CD4-positive, alpha-beta T cell (primary cell): ENCODE measurements at regions not wholly inside any gene's neighbourhood (a gene's known extent, or its start where the extent isn't known, plus 50 kb on each side); places are given as distances from the start of the nearest gene placed in this dataset.

ENCODE experiments used
- ATAC-seq: fragments of 200-7000 bp; cut with Tn5 transposase; one replicate; pipeline ENCODE4 v1.10.0; 2022; ENCODE audit warnings: mild to moderate bottlenecking; ENCODE audit not compliant: poor library complexity
- CTCF ChIA-PET: fragments of 350-600 bp; sonication (Branson Sonifier 250); formaldehyde crosslinking; loops from one replicate; lab custom pipeline; 2021; ENCODE audit warnings: antibody characterized with exemption, inconsistent platforms; lab: Charles Lee
- POLR2A ChIA-PET: fragments of 350-600 bp; sonication (Branson Sonifier 250); formaldehyde crosslinking; loops from one replicate; lab custom pipeline; 2021; ENCODE audit warnings: antibody characterized with exemption, inconsistent platforms; lab: Charles Lee
- DNase-seq, 14 experiments: peaks; one replicate each; pipeline ENCODE4 v3.0.0-alpha.2; 2013 to 2020; ENCODE audit warnings: mixed read lengths in 2 of 14
- H3K27ac ChIP-seq, 2 donors: one replicate each; pipeline versions ENCODE4 v1.5.1 to v1.7.0; 2013; ENCODE audit warnings: low read length in 2 of 2, low read depth in 1 of 2, mild to moderate bottlenecking in 1 of 2
- H3K27me3 ChIP-seq, 2 experiments: 1 replicate in 1 of 2; 2 replicates in 1 of 2; pipeline versions ENCODE4 v1.6.1 to v1.7.0; 2013; ENCODE audit warnings: low read length in 2 of 2, control low read depth in 1 of 2, mild to moderate bottlenecking in 1 of 2, moderate library complexity in 1 of 2; ENCODE audit not compliant: insufficient read depth in 2 of 2, control insufficient read depth in 1 of 2
- H3K36me3 ChIP-seq: one replicate; pipeline ENCODE4 v1.6.1; 2013; ENCODE audit warnings: low read length, control low read depth; ENCODE audit not compliant: insufficient read depth
- H3K4me1 ChIP-seq: one replicate; pipeline ENCODE4 v1.6.1; 2013; ENCODE audit warnings: low read length, control low read depth; ENCODE audit not compliant: insufficient read depth
- H3K4me3 ChIP-seq: one replicate; pipeline ENCODE4 v1.5.1; 2013; ENCODE audit warnings: mild to moderate bottlenecking, low read length, moderate library complexity
- H3K9me3 ChIP-seq, 2 experiments: 1 replicate in 1 of 2; 2 replicates in 1 of 2; pipeline versions ENCODE4 v1.6.1 to v1.7.0; 2013; ENCODE audit warnings: low read length in 2 of 2, mild to moderate bottlenecking in 2 of 2, control low read depth in 1 of 2, moderate library complexity in 1 of 2; ENCODE audit not compliant: control insufficient read depth in 1 of 2, insufficient read depth in 1 of 2
- H3K27ac Mint-ChIP-seq: one replicate; pipeline ENCODE4 v1.8.0; 2020; ENCODE audit warnings: mixed read lengths
- H3K27me3 Mint-ChIP-seq: one replicate; pipeline ENCODE4 v1.8.0; 2021; ENCODE audit warnings: mixed read lengths
- H3K36me3 Mint-ChIP-seq: one replicate; pipeline ENCODE4 v1.8.0; 2021; ENCODE audit warnings: low read depth, mixed read lengths
- H3K4me1 Mint-ChIP-seq: one replicate; pipeline ENCODE4 v1.8.0; 2021; ENCODE audit warnings: low read depth, mixed read lengths
- H3K4me3 Mint-ChIP-seq: one replicate; pipeline ENCODE4 v1.8.0; 2020; ENCODE audit warnings: mild to moderate bottlenecking, mixed read lengths
- H3K9me3 Mint-ChIP-seq: one replicate; pipeline ENCODE4 v1.8.0; 2020; ENCODE audit warnings: mixed read lengths
- CTCF ChIP-seq: fragments of 200-600 bp; IDR thresholded peaks from one replicate; pipeline ENCODE4 v1.8.0; 2022; ENCODE audit warnings: antibody characterized with exemption, mild to moderate bottlenecking
- intact Hi-C, 2 experiments: fragments of 100-400 bp; cut with DNase I in 1 of 2; cut with micrococcal nuclease in 1 of 2; formaldehyde crosslinking; loops; one replicate each; pipeline versions ENCODE4 v1.15.1 to v1.9.0; 2023 to 2025; cut with DNase I, micrococcal nuclease

DNA sequence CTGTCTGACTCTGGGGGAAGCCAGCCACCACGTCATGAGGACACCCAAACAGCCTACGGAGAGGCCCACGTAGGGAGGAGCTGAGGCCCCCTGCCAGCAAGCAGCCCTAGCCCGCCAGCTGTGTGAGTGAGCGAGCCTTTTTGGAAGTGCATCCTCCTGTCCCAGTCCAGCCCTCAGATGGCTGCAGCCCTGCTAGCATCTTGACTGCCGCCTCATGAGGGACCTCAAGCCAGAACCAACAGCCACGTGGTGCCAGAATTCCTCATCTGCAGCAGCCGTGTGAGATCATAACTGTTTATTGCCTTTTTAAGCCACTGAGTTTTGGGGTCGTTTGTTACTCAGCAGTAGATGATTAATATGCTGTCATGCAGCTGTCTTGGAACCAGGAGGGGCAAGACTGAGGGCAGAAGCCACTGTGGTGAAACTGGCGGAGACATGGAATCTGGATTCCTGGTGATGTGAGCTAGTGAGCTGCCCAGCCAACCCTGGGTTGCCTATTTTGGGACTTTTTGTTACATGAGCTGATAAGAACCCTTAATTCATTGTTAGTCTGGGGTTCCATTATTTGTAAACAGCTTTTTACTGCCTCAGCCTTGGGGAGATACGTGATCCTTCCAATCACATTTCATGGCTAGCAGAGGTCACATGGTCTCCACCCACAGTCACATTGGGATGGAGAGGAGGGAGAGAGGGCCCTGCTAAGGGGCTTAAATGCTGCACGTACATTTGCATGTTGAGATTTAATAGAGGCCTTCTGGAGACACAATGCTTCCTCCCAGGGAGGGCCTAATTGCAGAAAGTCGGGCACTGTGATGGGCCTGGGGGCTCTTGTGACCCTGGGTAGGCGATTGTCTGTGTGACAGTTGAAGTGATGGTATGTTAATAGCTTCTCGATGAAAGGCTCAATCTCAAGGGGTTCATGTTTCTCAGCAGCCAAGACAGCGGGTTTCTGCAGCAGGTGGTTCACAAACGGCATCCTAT lies 73.8 kb downstream of the RPLP1 start:
- H3K9me3 Mint-ChIP-seq, result no peaks in the 10 kb centered on the region
- Histone ChIP-seq H3K27ac (no peak overlapping the region), H3K4me1 (no peaks in the 10 kb centered on the region), H3K4me3 (no peak overlapping the region), H3K9me3 (no peaks in the 10 kb centered on the region), H3K27me3 (no peaks in the 10 kb centered on the region), H3K36me3 (no peaks in the 10 kb centered on the region)
- H3K4me3 Mint-ChIP-seq, result no peak overlapping the region
- ChIA-PET CTCF (no interaction called here), POLR2A (no interaction called here)
- DNase-seq (no peak), ATAC-seq (no peak)
- TF ChIP-seq CTCF, result no peak
- no peaks in the 10 kb centered on the region for H3K27me3 Mint-ChIP-seq
- no peak overlapping the region for H3K27ac Mint-ChIP-seq
- no peaks in the 10 kb centered on the region for H3K4me1 Mint-ChIP-seq
- intact Hi-C loops, result no loop called here
- H3K36me3 Mint-ChIP-seq, result no peaks in the 10 kb centered on the region

DNA sequence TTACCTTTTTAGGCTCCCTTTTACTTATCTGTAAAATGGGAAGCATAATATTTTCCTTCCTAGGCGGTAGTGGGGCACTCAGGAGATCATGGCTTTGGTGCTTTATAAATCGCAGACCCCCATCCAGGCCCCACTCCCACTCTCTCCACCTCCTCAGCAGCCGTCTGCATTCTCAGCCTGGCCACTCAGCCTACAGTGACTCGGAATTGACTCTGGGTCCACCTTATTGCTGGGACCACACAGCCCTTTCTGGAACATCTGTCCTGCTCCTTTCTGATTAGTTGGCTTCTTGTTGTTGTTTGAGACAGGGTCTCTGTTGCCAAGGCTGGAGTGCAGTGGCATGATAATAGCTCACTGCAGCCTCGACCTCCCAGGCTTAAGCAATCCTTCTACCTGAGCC lies 76.5 kb downstream of the RPLP1 start:
- CTCF ChIA-PET, result no interaction called here
- Histone ChIP-seq H3K27me3 (no peaks in the 10 kb centered on the region), H3K27ac (no peak overlapping the region), H3K9me3 (no peaks in the 10 kb centered on the region), H3K36me3 (no peaks in the 10 kb centered on the region), H3K4me3 (no peak overlapping the region), H3K4me1 (no peaks in the 10 kb centered on the region)
- TF ChIP-seq CTCF, result no peak
- no peaks in the 10 kb centered on the region for H3K27me3 Mint-ChIP-seq
- no peak overlapping the region for H3K27ac Mint-ChIP-seq
- intact Hi-C loops, result no loop called here
- no peak overlapping the region for H3K4me3 Mint-ChIP-seq
- POLR2A ChIA-PET, result no interaction called here
- DNase-seq (no peak), ATAC-seq (no peak)
- H3K4me1 Mint-ChIP-seq, result no peaks in the 10 kb centered on the region
- no peaks in the 10 kb centered on the region for H3K36me3 Mint-ChIP-seq
- H3K9me3 Mint-ChIP-seq, result no peaks in the 10 kb centered on the region

DNA sequence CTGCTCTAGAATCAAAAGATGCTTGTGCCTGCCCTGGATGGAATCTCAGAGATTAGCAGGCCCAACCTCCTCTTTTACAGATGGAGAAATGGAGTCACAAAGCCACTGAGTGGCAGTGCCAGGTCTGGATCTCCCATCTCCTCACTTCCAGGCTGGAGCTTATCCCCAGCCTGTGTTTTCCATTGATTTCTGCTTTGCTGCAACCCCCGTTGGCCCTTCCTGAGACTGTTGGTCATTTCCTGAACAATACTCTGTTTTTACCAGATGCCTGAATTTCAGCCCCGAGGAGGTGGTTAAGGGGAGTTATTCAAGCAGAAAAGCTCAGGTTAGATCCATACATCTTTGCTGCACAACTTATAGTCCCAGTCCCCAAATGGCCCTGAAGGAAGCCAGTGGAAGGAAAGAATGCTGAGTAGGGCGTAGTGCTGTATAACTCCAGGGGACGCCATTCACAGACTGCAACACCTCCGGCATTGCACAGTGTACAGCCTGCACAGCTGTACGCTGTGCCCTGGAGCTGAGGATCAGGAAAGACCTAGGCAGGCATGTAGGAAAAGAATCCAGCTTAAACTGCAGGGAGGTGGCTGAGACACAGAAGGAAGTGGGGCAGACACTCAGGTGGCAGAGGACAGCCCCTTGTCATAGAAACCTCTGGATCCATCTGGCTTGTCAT lies 77.5 kb downstream of the RPLP1 start:
- Mint-ChIP-seq H3K36me3 (no peaks in the 10 kb centered on the region), H3K4me3 (no peak overlapping the region), H3K9me3 (no peaks in the 10 kb centered on the region), H3K27ac (no peak overlapping the region), H3K27me3 (no peaks in the 10 kb centered on the region), H3K4me1 (no peaks in the 10 kb centered on the region)
- intact Hi-C loops, result no loop called here
- DNase-seq (no peak), ATAC-seq (no peak)
- no peaks in the 10 kb centered on the region for H3K36me3 ChIP-seq
- ChIA-PET CTCF (no interaction called here), POLR2A (no interaction called here)
- no peak overlapping the region for H3K4me3 ChIP-seq
- H3K27me3 ChIP-seq, result no peaks in the 10 kb centered on the region
- no peak overlapping the region for H3K27ac ChIP-seq
- H3K4me1 ChIP-seq, result no peaks in the 10 kb centered on the region
- H3K9me3 ChIP-seq, result no peaks in the 10 kb centered on the region
- no peak for TF ChIP-seq CTCF
